Cardiac fibroblast (primary cell): ENCODE measurements at regions not wholly inside any gene's neighbourhood (a gene's known extent, or its start where the extent isn't known, plus 50 kb on each side); places are given as distances from the start of the nearest gene placed in this dataset.

Experiments used
- DNase-seq, 2 donors: peaks; one replicate each; pipeline versions ENCODE4 v3.0.0 to v3.0.0-alpha.2; 2010; ENCODE audit warnings: low read depth in 2 of 2
- H3K4me3 ChIP-seq, 2 donors: replicated peaks in 1 of 2; 1 replicate in 1 of 2; 2 replicates in 1 of 2; pipeline ENCODE4 v1.5.1; 2011; ENCODE audit warnings: low read depth in 2 of 2, low read length in 2 of 2, mild to moderate bottlenecking in 2 of 2, moderate library complexity in 1 of 2
- TF ChIP-seq, protein P1 (sequence below): IDR thresholded peaks from one replicate; pipeline ENCODE4 v1.5.1; 2011; ENCODE audit warnings: low read depth, mild to moderate bottlenecking, low read length, inconsistent platforms

DNA sequence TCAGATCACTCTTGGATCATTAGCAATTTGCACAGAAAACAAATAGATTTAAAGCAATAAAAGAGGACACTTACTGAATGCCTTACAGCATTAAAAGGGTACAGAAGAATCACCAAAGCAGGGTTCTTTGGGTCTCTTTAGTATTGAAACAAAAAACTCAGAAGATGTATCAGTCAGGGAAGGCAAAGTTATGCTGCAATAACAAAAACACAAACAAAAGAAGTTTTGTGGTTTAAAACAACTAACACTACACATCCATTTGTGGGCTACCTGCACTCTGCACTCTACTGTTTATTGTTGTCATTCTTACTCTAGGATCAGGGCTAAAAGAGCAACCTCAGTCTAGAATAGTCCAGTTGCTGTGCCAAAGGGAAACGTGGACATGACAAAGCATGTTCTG, 216.4 kb downstream of the GPAM start:
- H3K4me3 ChIP-seq: no peak overlapping the region
- TF ChIP-seq, protein P1, sequence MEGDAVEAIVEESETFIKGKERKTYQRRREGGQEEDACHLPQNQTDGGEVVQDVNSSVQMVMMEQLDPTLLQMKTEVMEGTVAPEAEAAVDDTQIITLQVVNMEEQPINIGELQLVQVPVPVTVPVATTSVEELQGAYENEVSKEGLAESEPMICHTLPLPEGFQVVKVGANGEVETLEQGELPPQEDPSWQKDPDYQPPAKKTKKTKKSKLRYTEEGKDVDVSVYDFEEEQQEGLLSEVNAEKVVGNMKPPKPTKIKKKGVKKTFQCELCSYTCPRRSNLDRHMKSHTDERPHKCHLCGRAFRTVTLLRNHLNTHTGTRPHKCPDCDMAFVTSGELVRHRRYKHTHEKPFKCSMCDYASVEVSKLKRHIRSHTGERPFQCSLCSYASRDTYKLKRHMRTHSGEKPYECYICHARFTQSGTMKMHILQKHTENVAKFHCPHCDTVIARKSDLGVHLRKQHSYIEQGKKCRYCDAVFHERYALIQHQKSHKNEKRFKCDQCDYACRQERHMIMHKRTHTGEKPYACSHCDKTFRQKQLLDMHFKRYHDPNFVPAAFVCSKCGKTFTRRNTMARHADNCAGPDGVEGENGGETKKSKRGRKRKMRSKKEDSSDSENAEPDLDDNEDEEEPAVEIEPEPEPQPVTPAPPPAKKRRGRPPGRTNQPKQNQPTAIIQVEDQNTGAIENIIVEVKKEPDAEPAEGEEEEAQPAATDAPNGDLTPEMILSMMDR: no peak
- no peak for DNase-seq

DNA sequence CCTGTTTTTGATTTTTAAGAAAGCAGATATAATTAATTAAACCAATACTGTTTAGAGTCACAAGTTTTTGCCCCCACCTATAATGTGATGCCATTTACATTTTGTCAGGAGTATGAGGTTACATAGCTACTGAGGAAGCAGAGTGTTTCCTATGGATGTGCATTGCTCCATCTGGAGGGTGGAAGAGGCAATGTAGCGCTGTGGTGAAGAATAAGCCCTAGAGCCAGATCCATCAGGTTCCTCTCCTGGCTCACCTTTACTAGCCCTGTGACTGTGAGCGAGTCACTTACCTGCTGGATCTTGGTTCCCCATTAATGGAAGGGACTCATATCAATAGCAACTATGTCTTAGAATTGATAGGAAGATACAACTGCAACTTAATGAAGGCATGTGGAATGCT, 216.0 kb downstream of the GPAM start:
- DNase-seq: no peak
- H3K4me3 ChIP-seq: no peak overlapping the region
- TF ChIP-seq, protein P1: no peak

DNA sequence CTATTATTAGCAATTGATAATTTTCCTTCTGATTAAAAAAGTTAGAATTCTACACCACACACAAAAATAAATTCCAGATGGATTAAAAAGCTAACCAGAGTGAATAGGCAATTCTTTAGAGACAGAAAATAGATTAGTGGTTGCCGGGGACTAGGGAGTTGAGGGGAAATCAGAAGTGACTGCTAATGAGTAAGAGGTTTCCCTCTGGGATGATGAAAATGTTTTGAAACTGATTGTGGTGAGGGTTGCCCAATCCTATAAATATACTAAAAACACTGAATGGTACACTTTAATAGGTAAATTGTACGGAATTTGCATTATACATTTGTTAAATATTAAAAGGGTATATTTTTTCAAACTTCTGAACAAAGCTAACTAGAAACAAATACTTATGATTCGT, 214.9 kb downstream of the GPAM start:
- TF ChIP-seq, protein P1: no peak
- H3K4me3 ChIP-seq: no peak overlapping the region
- peak in 1 of 2 donors; percentile 82 for DNase-seq

DNA sequence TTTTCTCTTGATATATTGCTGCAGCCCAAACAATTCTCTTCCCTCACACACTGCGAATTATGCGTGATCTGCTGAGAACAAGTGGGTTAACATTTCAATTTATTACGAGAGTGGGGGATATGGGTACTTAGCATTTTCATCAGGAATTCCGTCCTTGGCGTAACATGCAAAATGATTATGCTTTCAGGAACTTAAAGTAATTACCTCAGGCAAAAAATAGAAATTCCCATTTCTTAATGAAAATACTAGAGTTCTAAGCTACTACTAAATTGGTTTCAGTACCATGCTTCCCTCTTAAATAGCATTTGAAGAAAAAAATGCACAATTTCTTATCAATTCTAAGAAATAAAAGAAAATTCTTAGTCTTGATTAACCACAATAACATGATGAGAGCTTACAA, 213.5 kb downstream of the GPAM start:
- TF ChIP-seq, protein P1: no peak
- no peak overlapping the region for H3K4me3 ChIP-seq
- no peak for DNase-seq

DNA sequence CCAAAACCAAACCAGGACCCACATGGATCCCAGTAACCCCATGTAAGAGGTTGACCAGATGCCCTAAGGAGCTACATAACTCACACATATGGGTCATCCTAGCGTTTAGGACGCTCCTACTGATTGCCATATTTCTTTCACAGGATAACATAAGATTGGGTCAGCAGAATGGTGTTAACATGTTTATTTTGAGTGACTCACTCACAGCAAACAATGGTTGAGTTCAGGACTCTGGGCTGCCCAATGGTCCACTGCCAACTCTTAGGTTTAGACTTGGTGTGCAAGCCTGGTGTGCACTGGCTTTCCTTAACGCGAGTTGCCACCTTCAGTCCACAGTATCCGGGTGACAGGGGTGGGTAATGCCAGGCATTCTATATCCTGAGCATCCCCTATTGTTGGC, 211.5 kb downstream of the GPAM start:
- DNase-seq: peak in 1 of 2 donors; percentile 49
- no peak overlapping the region for H3K4me3 ChIP-seq
- TF ChIP-seq, protein P1: no peak

DNA sequence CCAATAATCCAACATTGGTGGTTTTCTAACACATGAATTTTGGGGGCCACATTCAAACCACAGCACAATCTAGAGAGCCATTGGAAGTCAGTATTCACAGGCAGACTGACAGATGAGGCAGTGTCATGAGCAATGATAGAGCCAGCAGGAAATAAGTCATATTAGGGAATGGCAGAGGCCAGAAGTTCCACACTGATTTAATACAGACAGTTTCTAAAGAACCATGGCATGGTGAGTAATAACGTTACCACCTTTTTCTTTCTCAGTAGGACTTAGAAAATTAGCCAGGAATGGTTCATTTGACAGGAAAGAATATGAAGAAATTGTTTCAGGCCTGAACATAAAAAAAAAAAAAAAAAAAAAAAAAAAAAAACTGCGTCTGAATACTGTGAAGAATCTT, 210.3 kb downstream of the GPAM start:
- peak in 1 of 2 donors; percentile 70 for DNase-seq
- H3K4me3 ChIP-seq: no peak overlapping the region
- TF ChIP-seq, protein P1: no peak

DNA sequence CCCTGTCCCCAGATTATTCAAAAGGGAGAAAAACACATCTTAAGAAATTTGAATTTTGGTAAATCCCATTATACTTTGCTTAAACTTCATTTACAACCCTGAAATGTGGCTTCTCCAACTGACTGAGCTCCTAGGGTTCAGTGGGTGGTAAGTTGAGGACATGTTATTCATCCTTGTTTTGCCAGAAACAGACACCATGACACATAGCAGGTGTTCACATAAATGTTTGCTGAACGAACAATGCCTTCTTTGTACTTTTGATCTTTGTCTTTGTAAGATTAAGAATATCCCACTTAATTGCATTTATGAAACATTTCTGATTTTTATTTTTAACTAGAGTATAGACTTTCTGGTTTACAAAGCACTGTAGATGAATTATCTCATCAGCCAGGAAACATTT, 209.7 kb downstream of the GPAM start:
- TF ChIP-seq, protein P1: no peak
- DNase-seq: no peak

More for the DNA sequence above, 209.7 kb downstream of the GPAM start:
- no peak overlapping the region for H3K4me3 ChIP-seq
